CD14-positive monocyte (primary cell): ENCODE measurements at regions not wholly inside any gene's neighbourhood (a gene's known extent, or its start where the extent isn't known, plus 50 kb on each side); places are given as distances from the start of the nearest gene placed in this dataset.

Source experiments
- DNase-seq, 3 donors: peaks; one replicate each; pipeline ENCODE4 v3.0.0-alpha.2; 2011 to 2022
- H2AFZ ChIP-seq: 2 replicates; pipeline ENCODE4 v1.6.0; 2012; ENCODE audit warnings: mild to moderate bottlenecking, low read depth, low read length, inconsistent platforms; ENCODE audit not compliant: insufficient read depth, poor library complexity, severe bottlenecking
- H3K27ac ChIP-seq, 2 donors: 1 replicate in 1 of 2; 2 replicates in 1 of 2; pipeline ENCODE4 v1.5.1; 2012 to 2013; ENCODE audit warnings: low read length in 2 of 2, control low read depth in 1 of 2, inconsistent platforms in 1 of 2, low read depth in 1 of 2, mild to moderate bottlenecking in 1 of 2
- H3K27me3 ChIP-seq, 2 donors: one replicate each; pipeline versions ENCODE4 v1.6.0 to v1.6.1; 2011 to 2013; ENCODE audit warnings: low read length in 2 of 2; ENCODE audit not compliant: control insufficient read depth in 2 of 2, insufficient read depth in 2 of 2
- H3K36me3 ChIP-seq, 2 donors: replicated peaks in 1 of 2; 1 replicate in 1 of 2; 2 replicates in 1 of 2; pipeline versions ENCODE4 v1.5.1 to v1.6.1; 2012 to 2013; ENCODE audit warnings: low read length in 2 of 2, control low read depth in 1 of 2, inconsistent platforms in 1 of 2, mild to moderate bottlenecking in 1 of 2; ENCODE audit not compliant: insufficient read depth in 2 of 2, control insufficient read depth in 1 of 2
- H3K4me1 ChIP-seq, 2 donors: 1 replicate in 1 of 2; 2 replicates in 1 of 2; pipeline versions ENCODE4 v1.5.1 to v1.6.1; 2012 to 2013; ENCODE audit warnings: low read length in 2 of 2, control low read depth in 1 of 2, inconsistent platforms in 1 of 2, mild to moderate bottlenecking in 1 of 2, moderate library complexity in 1 of 2; ENCODE audit not compliant: insufficient read depth in 2 of 2, control insufficient read depth in 1 of 2
- H3K4me2 ChIP-seq: replicated peaks from 2 replicates; pipeline ENCODE3; 2012; ENCODE audit warnings: low read length, moderate library complexity, mild to moderate bottlenecking; ENCODE audit not compliant: poor library complexity, severe bottlenecking; ENCODE audit errors: extremely low read depth
- H3K4me3 ChIP-seq, 3 experiments: fragments of 200-600 bp in 1 of 3; sonication (generic) in 1 of 3; replicated peaks in 1 of 3; 1 replicate in 2 of 3; 2 replicates in 1 of 3; pipeline ENCODE4 v1.5.1; 2011 to 2013; ENCODE audit warnings: low read length in 3 of 3, mild to moderate bottlenecking in 3 of 3, control low read depth in 2 of 3, low read depth in 2 of 3, inconsistent platforms in 1 of 3, moderate library complexity in 1 of 3
- H3K79me2 ChIP-seq: 2 replicates; pipeline ENCODE4 v1.6.0; 2012; ENCODE audit warnings: mild to moderate bottlenecking, control low read depth, inconsistent platforms, low read length, moderate library complexity; ENCODE audit not compliant: insufficient read depth
- H3K9ac ChIP-seq: 2 replicates; pipeline ENCODE4 v1.6.0; 2017; ENCODE audit warnings: low read length, mild to moderate bottlenecking; ENCODE audit not compliant: insufficient read depth, poor library complexity, severe bottlenecking
- H3K9me3 ChIP-seq, 2 donors: replicated peaks in 1 of 2; 1 replicate in 1 of 2; 2 replicates in 1 of 2; pipeline versions ENCODE4 v1.5.1 to v1.6.1; 2012 to 2013; ENCODE audit warnings: low read length in 2 of 2, control low read depth in 1 of 2; ENCODE audit not compliant: control insufficient read depth in 1 of 2, insufficient read depth in 1 of 2
- H4K20me1 ChIP-seq: 2 replicates; pipeline ENCODE4 v1.6.0; 2012; ENCODE audit warnings: mild to moderate bottlenecking, low read length, control low read depth, moderate library complexity; ENCODE audit not compliant: insufficient read depth
- H3K27ac Mint-ChIP-seq, 7 donors: one replicate each; pipeline ENCODE4 v1.8.0; 2020; ENCODE audit warnings: mild to moderate bottlenecking in 7 of 7, mixed read lengths in 7 of 7, moderate library complexity in 6 of 7, inconsistent platforms in 2 of 7
- H3K27me3 Mint-ChIP-seq, 3 donors: one replicate each; pipeline ENCODE4 v1.8.0; 2021 to 2022; ENCODE audit warnings: low read depth in 3 of 3, mild to moderate bottlenecking in 3 of 3, mixed read lengths in 3 of 3, moderate library complexity in 3 of 3, inconsistent platforms in 1 of 3
- H3K36me3 Mint-ChIP-seq, 2 donors: one replicate each; pipeline ENCODE4 v1.8.0; 2020; ENCODE audit warnings: mixed read lengths in 2 of 2, inconsistent platforms in 1 of 2, mild to moderate bottlenecking in 1 of 2
- H3K4me1 Mint-ChIP-seq: one replicate; pipeline ENCODE4 v1.8.0; 2020; ENCODE audit warnings: mild to moderate bottlenecking, mixed read lengths
- H3K4me3 Mint-ChIP-seq, 2 donors: one replicate each; pipeline ENCODE4 v1.8.0; 2020; ENCODE audit warnings: mild to moderate bottlenecking in 2 of 2, mixed read lengths in 2 of 2, moderate library complexity in 1 of 2
- H3K9me3 Mint-ChIP-seq, 7 donors: one replicate each; pipeline ENCODE4 v1.8.0; 2020 to 2022; ENCODE audit warnings: mixed read lengths in 7 of 7, mild to moderate bottlenecking in 6 of 7, moderate library complexity in 6 of 7, inconsistent platforms in 2 of 7
- CTCF ChIP-seq: fragments of 200-600 bp; IDR thresholded peaks from one replicate; pipeline ENCODE4 v1.8.0; 2022; ENCODE audit warnings: antibody characterized with exemption, mild to moderate bottlenecking
- WGBS: methylation state at CpG from one replicate; pipeline ENCODE4 v1.1.5; 2013; ENCODE audit warnings: missing lambda C conversion rate; ENCODE audit not compliant: insufficient coverage; 5-methylcytosine and 5-hydroxymethylcytosine counted together
- intact Hi-C, 2 donors: fragments of 100-400 bp; cut with micrococcal nuclease; formaldehyde crosslinking; loops; one replicate each; pipeline versions ENCODE4 v1.15.0 to v1.15.1; 2023

- no peaks in the 10 kb centered on the region for H3K36me3 Mint-ChIP-seq
- Histone ChIP-seq H4K20me1 (no peaks in the 10 kb centered on the region), H3K27me3 (no peaks in the 10 kb centered on the region), H3K36me3 (no peaks in the 10 kb centered on the region), H2AFZ (no peak overlapping the region), H3K9ac (no peak overlapping the region), H3K4me3 (no peak overlapping the region), H3K27ac (no peak overlapping the region), H3K4me2 (no peak overlapping the region), H3K79me2 (no peaks in the 10 kb centered on the region), H3K4me1 (no peaks in the 10 kb centered on the region), H3K9me3 (no peaks in the 10 kb centered on the region)
- no peak for TF ChIP-seq CTCF
- no peak overlapping the region for H3K27ac Mint-ChIP-seq
- no peak overlapping the region for H3K4me3 Mint-ChIP-seq
- peaks cover 0 to 9% (median 7%) of the 10 kb centered on the region in 3 donors for H3K27me3 Mint-ChIP-seq
- no peak for DNase-seq
- H3K9me3 Mint-ChIP-seq = peaks cover 0 to 6% (median 0%) of the 10 kb centered on the region in 7 donors
- intact Hi-C loops = no loop called here
- WGBS = 77% methylated on average over 5 of the region's 5 CpGs
- peaks cover 9% of the 10 kb centered on the region for H3K4me1 Mint-ChIP-seq
Observed at GRCh38 chr16:23005951-23006350, 143.3 kb downstream of the USP31 start.

GRCh38 chr16:22989598-22989997, 159.7 kb downstream of the USP31 start:
- Histone ChIP-seq H2AFZ (no peak overlapping the region), H4K20me1 (no peaks in the 10 kb centered on the region), H3K79me2 (no peaks in the 10 kb centered on the region), H3K9ac (no peak overlapping the region), H3K4me2 (no peak overlapping the region), H3K4me3 (no peak overlapping the region), H3K27ac (no peak overlapping the region), H3K27me3 (peaks cover 0 to 3% of the 10 kb centered on the region in 2 donors), H3K9me3 (peaks cover 0 to 1% of the 10 kb centered on the region in 2 donors), H3K36me3 (no peaks in the 10 kb centered on the region), H3K4me1 (no peaks in the 10 kb centered on the region)
- Mint-ChIP-seq H3K36me3 (no peaks in the 10 kb centered on the region), H3K27me3 (peaks cover 4 to 11% (median 8%) of the 10 kb centered on the region in 3 donors), H3K27ac (no peak overlapping the region), H3K4me1 (no peaks in the 10 kb centered on the region), H3K4me3 (no peak overlapping the region), H3K9me3 (peaks cover 0 to 13% (median 5%) of the 10 kb centered on the region in 7 donors)
- DNase-seq = no peak
- no peak for TF ChIP-seq CTCF
- intact Hi-C loops = no loop called here
- WGBS = no CpG with 5 or more reads among the region's 3 CpGs
